ENCODE measurements at regions not wholly inside any gene's neighbourhood (a gene's known extent, or its start where the extent isn't known, plus 50 kb on each side); places are given as distances from the start of the nearest gene placed in this dataset.

- TF ChIP-seq CTCF (IDR thresholded peaks at IDR 0.05; ENCODE audit: low read length) (no peak), EZH2 (optimal IDR thresholded peaks at IDR 0.05; ENCODE audit: low read depth, low read length) (no peak)
These were observed 243.0 kb upstream of the N4BP1 start for GRCh38 chr16:48852951-48853350.
